ENCODE measurements at regions not wholly inside any gene's neighbourhood (a gene's known extent, or its start where the extent isn't known, plus 50 kb on each side); places are given as distances from the start of the nearest gene placed in this dataset.

- TF ChIP-seq CREB1 (IDR thresholded peaks at IDR 0.05; ENCODE audit: low read depth): no peak
- TF ChIP-seq RAD21 (IDR thresholded peaks at IDR 0.05; ENCODE audit: low read depth): no peak
- no peak for TF ChIP-seq TCF12 (IDR thresholded peaks at IDR 0.05; ENCODE audit: low read depth)
- TF ChIP-seq YY1 (IDR thresholded peaks at IDR 0.05; ENCODE audit: low read depth): no peak
- TF ChIP-seq EP300 (IDR thresholded peaks at IDR 0.05; ENCODE audit: borderline replicate concordance): no peak
- no peak for TF ChIP-seq CEBPB (IDR thresholded peaks at IDR 0.05)
- no peak for TF ChIP-seq ZBTB7A (IDR thresholded peaks at IDR 0.05; ENCODE audit: low read depth)
- no peak for TF ChIP-seq USF1 (IDR thresholded peaks at IDR 0.05)
These were observed 508.8 kb upstream of the PTCHD4 start for GRCh38 chr6:48619771-48620170.

GRCh38 chr6:48615041-48615440, 504.0 kb upstream of the PTCHD4 start:
- no peak for TF ChIP-seq CREB1 (IDR thresholded peaks at IDR 0.05; ENCODE audit: low read depth)
- TF ChIP-seq RAD21 (IDR thresholded peaks at IDR 0.05; ENCODE audit: low read depth): no peak
- TF ChIP-seq EP300 (IDR thresholded peaks at IDR 0.05; ENCODE audit: borderline replicate concordance): no peak
- TF ChIP-seq NFIC (IDR thresholded peaks at IDR 0.05): no peak
- no peak for TF ChIP-seq TAF1 (IDR thresholded peaks at IDR 0.05; ENCODE audit: low read depth)
- TF ChIP-seq YY1 (IDR thresholded peaks at IDR 0.05; ENCODE audit: low read depth): no peak
- TF ChIP-seq MAX (IDR thresholded peaks at IDR 0.05): no peak
- no peak for TF ChIP-seq CEBPB (IDR thresholded peaks at IDR 0.05)
- TF ChIP-seq REST (IDR thresholded peaks at IDR 0.05; ENCODE audit: low read depth): no peak
- TF ChIP-seq ZBTB7A (IDR thresholded peaks at IDR 0.05; ENCODE audit: low read depth): no peak
- no peak for TF ChIP-seq TCF12 (IDR thresholded peaks at IDR 0.05; ENCODE audit: low read depth)
- TF ChIP-seq TEAD4 (IDR thresholded peaks at IDR 0.05): no peak
- no peak for TF ChIP-seq FOXM1 (IDR thresholded peaks at IDR 0.05; ENCODE audit: borderline replicate concordance, low read depth)
- TF ChIP-seq EGR1 (IDR thresholded peaks at IDR 0.05): no peak
- no peak for TF ChIP-seq USF1 (IDR thresholded peaks at IDR 0.05)

GRCh38 chr6:48614326-48614725, 503.3 kb upstream of the PTCHD4 start:
- no peak for TF ChIP-seq CREB1 (IDR thresholded peaks at IDR 0.05; ENCODE audit: low read depth)
- no peak for TF ChIP-seq TCF12 (IDR thresholded peaks at IDR 0.05; ENCODE audit: low read depth)
- TF ChIP-seq YY1 (IDR thresholded peaks at IDR 0.05; ENCODE audit: low read depth): no peak

- no peak for TF ChIP-seq TEAD4 (IDR thresholded peaks at IDR 0.05)
- TF ChIP-seq MAX (IDR thresholded peaks at IDR 0.05): no peak
- TF ChIP-seq TAF1 (IDR thresholded peaks at IDR 0.05; ENCODE audit: low read depth): no peak
- no peak for TF ChIP-seq YY1 (IDR thresholded peaks at IDR 0.05; ENCODE audit: low read depth)
- TF ChIP-seq EGR1 (IDR thresholded peaks at IDR 0.05): no peak
- no peak for TF ChIP-seq CREB1 (IDR thresholded peaks at IDR 0.05; ENCODE audit: low read depth)
- TF ChIP-seq TCF12 (IDR thresholded peaks at IDR 0.05; ENCODE audit: low read depth): no peak
- TF ChIP-seq ZBTB7A (IDR thresholded peaks at IDR 0.05; ENCODE audit: low read depth): no peak
- no peak for TF ChIP-seq EP300 (IDR thresholded peaks at IDR 0.05; ENCODE audit: borderline replicate concordance)
- no peak for TF ChIP-seq NFIC (IDR thresholded peaks at IDR 0.05)
- TF ChIP-seq USF1 (IDR thresholded peaks at IDR 0.05): no peak
- TF ChIP-seq REST (IDR thresholded peaks at IDR 0.05; ENCODE audit: low read depth): no peak
- no peak for TF ChIP-seq CEBPB (IDR thresholded peaks at IDR 0.05)
- no peak for TF ChIP-seq FOXM1 (IDR thresholded peaks at IDR 0.05; ENCODE audit: borderline replicate concordance, low read depth)
- no peak for TF ChIP-seq RAD21 (IDR thresholded peaks at IDR 0.05; ENCODE audit: low read depth)
These were observed 502.4 kb upstream of the PTCHD4 start for GRCh38 chr6:48613231-48613949.

- TF ChIP-seq RAD21 (IDR thresholded peaks at IDR 0.05; ENCODE audit: low read depth): no peak
- TF ChIP-seq CREB1 (IDR thresholded peaks at IDR 0.05; ENCODE audit: low read depth): no peak
- TF ChIP-seq EP300 (IDR thresholded peaks at IDR 0.05; ENCODE audit: borderline replicate concordance): no peak
- TF ChIP-seq USF1 (IDR thresholded peaks at IDR 0.05): no peak
- no peak for TF ChIP-seq FOXM1 (IDR thresholded peaks at IDR 0.05; ENCODE audit: borderline replicate concordance, low read depth)
- no peak for TF ChIP-seq TAF1 (IDR thresholded peaks at IDR 0.05; ENCODE audit: low read depth)
- TF ChIP-seq NFIC (IDR thresholded peaks at IDR 0.05): no peak
These were observed 500.3 kb upstream of the PTCHD4 start for GRCh38 chr6:48611332-48611731.

Data from Ishikawa (cell line).